Breast epithelium (tissue), 4 donors: ENCODE measurements at regions not wholly inside any gene's neighbourhood (a gene's known extent, or its start where the extent isn't known, plus 50 kb on each side); places are given as distances from the start of the nearest gene placed in this dataset.
A peak's percentile ranks its signal among the peaks of the same experiment; 100 is the strongest.

ENCODE experiments used
- DNase-seq, 2 donors: peaks; one replicate each; pipeline ENCODE4 v3.0.0-alpha.2; 2019; ENCODE audit warnings: low spot score in 2 of 2
- H3K27ac ChIP-seq, 2 donors: fragments of 200-600 bp; sonication (generic) in 1 of 2; one replicate each; pipeline ENCODE4 v1.5.1; 2016 to 2019; ENCODE audit warnings: mild to moderate bottlenecking in 1 of 2
- H3K27me3 ChIP-seq, 2 donors: fragments of 200-600 bp; sonication (generic) in 1 of 2; one replicate each; pipeline versions ENCODE4 v1.5.1 to v1.6.0; 2017 to 2019; ENCODE audit warnings: control low read depth in 1 of 2, mild to moderate bottlenecking in 1 of 2
- H3K36me3 ChIP-seq: fragments of 200-600 bp; one replicate; pipeline ENCODE4 v1.5.1; 2019
- H3K4me1 ChIP-seq, 2 donors: fragments of 200-600 bp; sonication (generic); one replicate each; pipeline ENCODE4 v1.5.1; 2016 to 2019; ENCODE audit warnings: control low read depth in 1 of 2
- H3K4me3 ChIP-seq, 3 donors: fragments of 200-600 bp; sonication (generic); 1 replicate in 2 of 3; 2 replicates in 1 of 3; pipeline ENCODE4 v1.5.1; 2016 to 2019; ENCODE audit warnings: mild to moderate bottlenecking in 3 of 3, moderate library complexity in 2 of 3
- H3K9me3 ChIP-seq, 2 donors: fragments of 200-600 bp; sonication (generic) in 1 of 2; one replicate each; pipeline ENCODE4 v1.5.1; 2016 to 2019; ENCODE audit warnings: control low read depth in 1 of 2
- POLR2A ChIP-seq: fragments of 450-650 bp; IDR thresholded peaks from one replicate; pipeline ENCODE4 v1.6.1; 2016; ENCODE audit warnings: antibody characterized with exemption, mild to moderate bottlenecking, moderate library complexity
- POLR2AphosphoS5 ChIP-seq, 3 donors: sonication (generic); formaldehyde crosslinking; IDR thresholded peaks; one replicate each; pipeline ENCODE4 v1.6.1; 2017; ENCODE audit warnings: antibody characterized with exemption in 3 of 3
- intact Hi-C: fragments of 100-400 bp; cut with DNase I; formaldehyde crosslinking; loops from one replicate; pipeline ENCODE4 v1.15.1; 2023; ENCODE audit warnings: low total_unique reads
- TF ChIP-seq, protein P1 (sequence below), 3 donors: fragments of 450-650 bp; IDR thresholded peaks; one replicate each; pipeline ENCODE4 v1.5.1; 2016 to 2017; ENCODE audit warnings: antibody characterized with exemption in 3 of 3, mild to moderate bottlenecking in 3 of 3, moderate library complexity in 3 of 3

DNA sequence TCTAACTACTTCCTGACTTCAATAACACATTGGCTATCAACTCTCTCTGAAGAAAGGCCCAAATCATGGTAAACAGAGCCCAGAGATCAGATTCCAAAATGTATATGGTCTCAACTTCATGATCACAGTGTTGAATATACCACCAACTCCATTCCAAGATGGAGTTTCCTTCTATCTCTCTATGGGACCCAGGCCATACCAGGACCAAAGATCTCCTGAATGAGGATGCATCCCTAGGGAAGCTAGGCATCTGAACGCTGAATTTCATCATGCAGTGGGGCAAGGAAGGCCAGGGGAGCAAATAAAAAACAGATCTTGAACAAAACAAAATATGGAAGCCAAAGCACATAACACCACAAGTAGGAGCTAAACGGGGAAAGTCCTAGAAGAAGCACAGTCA is 320.7 kb upstream of the PKDCC start:
- Histone ChIP-seq H3K9me3 (no peaks in the 10 kb centered on the region), H3K36me3 (no peaks in the 10 kb centered on the region), H3K4me3 (no peak overlapping the region), H3K4me1 (no peaks in the 10 kb centered on the region), H3K27ac (no peak overlapping the region), H3K27me3 (no peaks in the 10 kb centered on the region)
- no peak for DNase-seq
- intact Hi-C loops, result no loop called here
- TF ChIP-seq, protein P1, sequence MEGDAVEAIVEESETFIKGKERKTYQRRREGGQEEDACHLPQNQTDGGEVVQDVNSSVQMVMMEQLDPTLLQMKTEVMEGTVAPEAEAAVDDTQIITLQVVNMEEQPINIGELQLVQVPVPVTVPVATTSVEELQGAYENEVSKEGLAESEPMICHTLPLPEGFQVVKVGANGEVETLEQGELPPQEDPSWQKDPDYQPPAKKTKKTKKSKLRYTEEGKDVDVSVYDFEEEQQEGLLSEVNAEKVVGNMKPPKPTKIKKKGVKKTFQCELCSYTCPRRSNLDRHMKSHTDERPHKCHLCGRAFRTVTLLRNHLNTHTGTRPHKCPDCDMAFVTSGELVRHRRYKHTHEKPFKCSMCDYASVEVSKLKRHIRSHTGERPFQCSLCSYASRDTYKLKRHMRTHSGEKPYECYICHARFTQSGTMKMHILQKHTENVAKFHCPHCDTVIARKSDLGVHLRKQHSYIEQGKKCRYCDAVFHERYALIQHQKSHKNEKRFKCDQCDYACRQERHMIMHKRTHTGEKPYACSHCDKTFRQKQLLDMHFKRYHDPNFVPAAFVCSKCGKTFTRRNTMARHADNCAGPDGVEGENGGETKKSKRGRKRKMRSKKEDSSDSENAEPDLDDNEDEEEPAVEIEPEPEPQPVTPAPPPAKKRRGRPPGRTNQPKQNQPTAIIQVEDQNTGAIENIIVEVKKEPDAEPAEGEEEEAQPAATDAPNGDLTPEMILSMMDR (IDR thresholded peaks at IDR 0.05), result no peak
- TF ChIP-seq POLR2AphosphoS5 (IDR thresholded peaks at IDR 0.05) (no peak), POLR2A (no peak)

DNA sequence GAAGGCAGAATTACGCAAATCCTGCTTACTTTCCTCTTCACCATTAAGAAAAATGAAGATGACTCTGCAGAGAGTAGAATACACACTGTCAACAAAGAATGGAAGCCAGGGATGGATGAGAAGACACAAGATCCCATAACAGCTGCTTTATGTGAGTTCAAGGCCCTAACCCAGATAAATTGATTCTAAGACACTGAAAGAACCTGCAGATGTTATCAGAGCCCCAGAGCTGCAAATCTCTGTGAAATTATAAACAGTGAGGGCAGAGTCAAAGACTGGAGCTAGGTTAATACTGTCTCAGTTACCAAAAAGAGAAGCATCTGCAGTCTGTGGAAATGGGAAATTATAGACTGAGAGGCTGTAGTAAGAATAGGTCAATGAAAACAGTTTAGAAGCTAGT is 320.1 kb upstream of the PKDCC start:
- TF ChIP-seq, protein P1 (IDR thresholded peaks at IDR 0.05), result no peak
- TF ChIP-seq POLR2AphosphoS5 (IDR thresholded peaks at IDR 0.05), result no peak
- no peak for TF ChIP-seq POLR2A
- Histone ChIP-seq H3K36me3 (no peaks in the 10 kb centered on the region), H3K27ac (no peak overlapping the region), H3K4me3 (no peak overlapping the region), H3K9me3 (no peaks in the 10 kb centered on the region), H3K27me3 (no peaks in the 10 kb centered on the region), H3K4me1 (no peaks in the 10 kb centered on the region)
- intact Hi-C loops, result no loop called here
- no peak for DNase-seq

DNA sequence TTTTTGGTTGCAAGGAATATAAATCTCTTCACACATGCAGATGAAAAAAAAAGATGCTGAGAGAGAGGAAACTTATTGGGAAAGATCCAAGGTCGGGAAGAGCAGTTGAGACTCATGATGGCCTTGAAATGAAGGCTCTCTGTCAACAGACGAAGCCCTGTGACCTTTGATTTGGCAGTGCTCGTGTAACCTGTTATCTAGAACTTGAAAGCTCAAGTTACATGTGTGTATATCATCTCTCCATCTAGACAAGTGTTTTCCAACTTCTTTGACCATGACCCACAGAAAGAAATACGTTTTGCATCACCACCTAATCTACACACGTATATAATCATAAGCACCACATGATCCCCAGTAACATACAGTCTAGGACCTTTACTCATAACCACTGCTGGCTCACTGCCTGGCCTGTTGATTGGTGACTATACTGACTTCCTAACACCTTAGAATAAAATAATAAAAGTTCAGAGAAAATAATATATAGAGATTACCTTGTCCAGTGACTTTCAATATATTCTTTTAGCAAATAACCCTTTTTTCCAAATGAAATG is 319.0 kb upstream of the PKDCC start:
- DNase-seq, result no peak

DNA sequence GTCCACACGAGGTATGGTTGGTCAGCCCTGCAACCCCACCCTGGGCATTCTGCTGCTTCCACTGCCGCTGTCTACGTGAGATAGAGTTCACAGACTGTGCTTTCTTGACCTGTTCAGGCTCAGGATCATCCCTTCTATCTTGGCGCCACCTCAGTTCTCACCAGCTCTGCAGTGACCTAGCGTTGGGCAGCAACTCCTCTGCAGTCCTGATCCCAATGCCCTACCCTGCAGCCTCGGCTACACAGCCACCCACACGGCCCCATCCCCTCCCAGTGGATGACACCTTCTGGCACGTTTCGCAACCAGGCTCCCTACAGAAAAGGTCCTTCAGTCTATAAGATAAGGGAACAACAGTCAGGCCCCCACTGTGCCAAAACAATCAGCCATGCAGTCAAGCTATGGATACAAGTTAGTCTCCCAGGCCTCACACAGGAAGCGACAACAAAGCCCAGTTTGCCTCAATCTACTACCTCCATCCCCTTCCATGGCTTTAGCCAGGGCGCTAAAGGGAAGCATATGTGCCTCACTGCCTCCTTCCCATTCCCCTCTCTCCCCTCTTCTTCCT is 317.9 kb upstream of the PKDCC start:
- TF ChIP-seq, protein P1 (IDR thresholded peaks at IDR 0.05), result no peak
- TF ChIP-seq POLR2AphosphoS5 (IDR thresholded peaks at IDR 0.05) (no peak), POLR2A (no peak)
- Histone ChIP-seq H3K27me3 (no peaks in the 10 kb centered on the region), H3K4me3 (no peak overlapping the region), H3K36me3 (no peaks in the 10 kb centered on the region), H3K4me1 (no peaks in the 10 kb centered on the region), H3K27ac (no peak overlapping the region), H3K9me3 (no peaks in the 10 kb centered on the region)
- no peak for DNase-seq
- intact Hi-C loops, result no loop called here

More for the DNA sequence above, 319.0 kb upstream of the PKDCC start:
- Histone ChIP-seq H3K4me1 (no peaks in the 10 kb centered on the region), H3K9me3 (no peaks in the 10 kb centered on the region), H3K27me3 (no peaks in the 10 kb centered on the region), H3K36me3 (no peaks in the 10 kb centered on the region), H3K4me3 (no peak overlapping the region), H3K27ac (no peak overlapping the region)
- TF ChIP-seq POLR2AphosphoS5 (IDR thresholded peaks at IDR 0.05), result no peak
- no peak for TF ChIP-seq POLR2A
- TF ChIP-seq, protein P1 (IDR thresholded peaks at IDR 0.05), result no peak
- intact Hi-C loops, result no loop called here

DNA sequence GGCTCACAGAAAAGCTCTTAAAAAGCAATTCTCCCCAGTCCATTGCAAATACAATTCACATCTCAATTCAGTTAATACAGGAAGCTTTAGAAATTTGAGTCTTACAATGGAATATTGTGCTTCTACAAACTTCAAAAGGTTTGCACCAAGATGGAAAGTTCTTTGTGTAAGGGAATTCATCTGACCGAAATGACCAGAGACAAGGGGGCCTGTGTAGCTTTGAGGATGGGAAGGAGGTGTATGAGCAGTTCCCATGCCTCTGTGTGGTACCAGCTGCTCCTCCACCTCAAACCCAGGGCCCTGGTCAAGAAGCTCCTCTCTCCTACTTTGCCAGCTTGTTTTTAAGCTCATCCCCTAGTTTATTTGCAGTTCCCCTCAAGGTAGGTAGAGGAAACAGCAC is 312.8 kb upstream of the PKDCC start:
- H3K27me3 ChIP-seq, result no peaks in the 10 kb centered on the region
- no peaks in the 10 kb centered on the region for H3K4me1 ChIP-seq
- TF ChIP-seq, protein P1 (IDR thresholded peaks at IDR 0.05), result no peak
- TF ChIP-seq POLR2AphosphoS5 (IDR thresholded peaks at IDR 0.05), result no peak
- TF ChIP-seq POLR2A, result no peak
- H3K4me3 ChIP-seq, result no peak overlapping the region
- intact Hi-C loops, result no loop called here
- H3K36me3 ChIP-seq, result no peaks in the 10 kb centered on the region
- no peak for DNase-seq
- no peaks in the 10 kb centered on the region for H3K9me3 ChIP-seq
- H3K27ac ChIP-seq, result peak overlapping the region in 1 of 2 donors; percentile 32
